H9 (cell line): ENCODE measurements at regions not wholly inside any gene's neighbourhood (a gene's known extent, or its start where the extent isn't known, plus 50 kb on each side); places are given as distances from the start of the nearest gene placed in this dataset.
A peak's percentile ranks its signal among the peaks of the same experiment; 100 is the strongest.

Experiments used
- DNase-seq: peaks from one replicate; pipeline ENCODE4 v3.0.0-alpha.2; 2017
- H2AFZ ChIP-seq: one replicate; pipeline ENCODE4 v1.6.1; 2013; ENCODE audit warnings: mild to moderate bottlenecking, low read length, control low read depth, moderate library complexity
- H2AK5ac ChIP-seq: 2 replicates; pipeline ENCODE4 v1.6.1; 2013; ENCODE audit warnings: low read length, control low read depth, mixed read lengths; ENCODE audit not compliant: insufficient read length
- H2BK120ac ChIP-seq: one replicate; pipeline ENCODE4 v1.6.1; 2013; ENCODE audit warnings: low read depth, mild to moderate bottlenecking, low read length, control low read depth, inconsistent platforms; ENCODE audit not compliant: poor library complexity, severe bottlenecking
- H2BK12ac ChIP-seq: 2 replicates; pipeline ENCODE4 v1.6.1; 2013; ENCODE audit warnings: low read length, control low read depth, mixed read lengths, low read depth; ENCODE audit not compliant: insufficient read length
- H2BK15ac ChIP-seq: 2 replicates; pipeline ENCODE4 v1.6.1; 2013; ENCODE audit warnings: low read depth, low read length, control low read depth
- H2BK20ac ChIP-seq: one replicate; pipeline ENCODE4 v1.6.1; 2013; ENCODE audit warnings: low read depth, mild to moderate bottlenecking, low read length, control low read depth, inconsistent platforms; ENCODE audit not compliant: poor library complexity, severe bottlenecking
- H2BK5ac ChIP-seq: 2 replicates; pipeline ENCODE4 v1.6.1; 2013; ENCODE audit warnings: low read length, control low read depth, mixed read lengths; ENCODE audit not compliant: insufficient read length
- H3K14ac ChIP-seq: 2 replicates; pipeline ENCODE4 v1.6.1; 2013; ENCODE audit warnings: low read length, control low read depth; ENCODE audit not compliant: insufficient read depth
- H3K18ac ChIP-seq: 2 replicates; pipeline ENCODE4 v1.6.1; 2013; ENCODE audit warnings: low read depth, mild to moderate bottlenecking, mixed read lengths, low read length, control low read depth; ENCODE audit not compliant: insufficient read length
- H3K23ac ChIP-seq: 2 replicates; pipeline ENCODE4 v1.6.1; 2013; ENCODE audit warnings: low read length, control low read depth, mixed read lengths, low read depth; ENCODE audit not compliant: insufficient read length
- H3K23me2 ChIP-seq: 2 replicates; pipeline ENCODE4 v1.6.1; 2013; ENCODE audit warnings: low read depth, mild to moderate bottlenecking, mixed read lengths, low read length, control low read depth; ENCODE audit not compliant: insufficient read length, poor library complexity, severe bottlenecking
- H3K27ac ChIP-seq: 2 replicates; pipeline ENCODE4 v1.5.1; 2013; ENCODE audit warnings: low read length, control low read depth, mixed read lengths, low read depth; ENCODE audit not compliant: insufficient read length
- H3K27me3 ChIP-seq: 2 replicates; pipeline ENCODE4 v1.6.1; 2013; ENCODE audit warnings: low read length, control low read depth, inconsistent platforms; ENCODE audit not compliant: insufficient read depth
- H3K4ac ChIP-seq: 2 replicates; pipeline ENCODE4 v1.6.1; 2013; ENCODE audit warnings: low read depth, mild to moderate bottlenecking, control low read depth, inconsistent platforms, low read length, moderate library complexity
- H3K4me1 ChIP-seq: 2 replicates; pipeline ENCODE4 v1.6.1; 2013; ENCODE audit warnings: low read length, control low read depth, inconsistent platforms; ENCODE audit not compliant: insufficient read depth
- H3K4me2 ChIP-seq: 2 replicates; pipeline ENCODE4 v1.6.1; 2013; ENCODE audit warnings: low read length, control low read depth, mixed read lengths; ENCODE audit not compliant: insufficient read length, insufficient read depth
- H3K56ac ChIP-seq: 2 replicates; pipeline ENCODE4 v1.6.1; 2013; ENCODE audit warnings: low read depth, mild to moderate bottlenecking, mixed read lengths, low read length, control low read depth; ENCODE audit not compliant: insufficient read length
- H3K79me1 ChIP-seq: 2 replicates; pipeline ENCODE4 v1.6.1; 2013; ENCODE audit warnings: low read depth, mild to moderate bottlenecking, moderate library complexity, low read length, control low read depth, inconsistent platforms; ENCODE audit not compliant: insufficient read depth, poor library complexity, severe bottlenecking
- H3K79me2 ChIP-seq: 2 replicates; pipeline ENCODE4 v1.6.1; 2013; ENCODE audit warnings: low read length, control low read depth, inconsistent platforms; ENCODE audit not compliant: insufficient read depth
- H3K9ac ChIP-seq: 2 replicates; pipeline ENCODE4 v1.6.1; 2013; ENCODE audit warnings: low read length, control low read depth, mixed read lengths; ENCODE audit not compliant: insufficient read length; ENCODE audit errors: extremely low read depth
- H3K9me3 ChIP-seq: one replicate; pipeline ENCODE4 v1.6.1; 2013; ENCODE audit warnings: low read depth, low read length, inconsistent platforms; ENCODE audit not compliant: control insufficient read depth
- H3T11ph ChIP-seq: one replicate; pipeline ENCODE4 v1.6.1; 2013; ENCODE audit warnings: mild to moderate bottlenecking, low read length, control low read depth, inconsistent platforms
- H4K20me1 ChIP-seq: one replicate; pipeline ENCODE4 v1.6.1; 2013; ENCODE audit not compliant: control insufficient read depth, insufficient read length, insufficient read depth
- H4K5ac ChIP-seq: 2 replicates; pipeline ENCODE4 v1.6.1; 2013; ENCODE audit warnings: low read depth, mild to moderate bottlenecking, mixed read lengths, low read length, control low read depth; ENCODE audit not compliant: insufficient read length
- H4K8ac ChIP-seq: replicated peaks from 2 replicates; pipeline ENCODE4 v1.6.1; 2013; ENCODE audit warnings: low read length, control low read depth, mixed read lengths, low read depth; ENCODE audit not compliant: insufficient read length
- H4K91ac ChIP-seq: 2 replicates; pipeline ENCODE4 v1.6.1; 2013; ENCODE audit warnings: low read depth, mild to moderate bottlenecking, moderate library complexity, mixed read lengths, low read length, control low read depth; ENCODE audit not compliant: insufficient read length
- H3K27ac Mint-ChIP-seq, 3 experiments: 2 replicates in 2 of 3; 3 replicates in 1 of 3; pipeline ENCODE4 v1.8.0; 2020 to 2021; ENCODE audit warnings: mixed read lengths in 3 of 3, mild to moderate bottlenecking in 1 of 3, moderate library complexity in 1 of 3
- H3K27me3 Mint-ChIP-seq: 2 replicates; pipeline ENCODE4 v1.8.0; 2021; ENCODE audit warnings: low read depth, mild to moderate bottlenecking, moderate library complexity, mixed read lengths
- H3K36me3 Mint-ChIP-seq, 3 experiments: 2 replicates in 2 of 3; 3 replicates in 1 of 3; pipeline ENCODE4 v1.8.0; 2020 to 2021; ENCODE audit warnings: low read depth in 3 of 3, mixed read lengths in 3 of 3; ENCODE audit not compliant: insufficient read depth in 1 of 3
- H3K4me1 Mint-ChIP-seq, 2 experiments: 2 replicates each; pipeline ENCODE4 v1.8.0; 2020; ENCODE audit warnings: mixed read lengths in 2 of 2
- H3K4me3 Mint-ChIP-seq, 2 experiments: 2 replicates in 1 of 2; 3 replicates in 1 of 2; pipeline ENCODE4 v1.8.0; 2020 to 2021; ENCODE audit warnings: mild to moderate bottlenecking in 2 of 2, mixed read lengths in 2 of 2, moderate library complexity in 1 of 2
- H3K9me3 Mint-ChIP-seq, 2 experiments: 2 replicates in 1 of 2; 3 replicates in 1 of 2; pipeline ENCODE4 v1.8.0; 2020; ENCODE audit warnings: mild to moderate bottlenecking in 2 of 2, mixed read lengths in 2 of 2, moderate library complexity in 1 of 2
- WGBS: extraction: QIAGEN DNeasy Blood & Tissue Kit; methylation state at CpG from one replicate; pipeline ENCODE4 v1.1.7; 2013; ENCODE audit warnings: missing lambda C conversion rate, low lambda C conversion rate, mixed read lengths; ENCODE audit not compliant: insufficient read length; ENCODE audit errors: extremely low coverage; 5-methylcytosine and 5-hydroxymethylcytosine counted together
- TF ChIP-seq, protein P1 (sequence below): fragments of 200-600 bp; sonication (generic); conservative IDR thresholded peaks from 3 replicates; pipeline ENCODE4 v1.8.0; 2021; ENCODE audit warnings: antibody characterized with exemption, mild to moderate bottlenecking

DNA sequence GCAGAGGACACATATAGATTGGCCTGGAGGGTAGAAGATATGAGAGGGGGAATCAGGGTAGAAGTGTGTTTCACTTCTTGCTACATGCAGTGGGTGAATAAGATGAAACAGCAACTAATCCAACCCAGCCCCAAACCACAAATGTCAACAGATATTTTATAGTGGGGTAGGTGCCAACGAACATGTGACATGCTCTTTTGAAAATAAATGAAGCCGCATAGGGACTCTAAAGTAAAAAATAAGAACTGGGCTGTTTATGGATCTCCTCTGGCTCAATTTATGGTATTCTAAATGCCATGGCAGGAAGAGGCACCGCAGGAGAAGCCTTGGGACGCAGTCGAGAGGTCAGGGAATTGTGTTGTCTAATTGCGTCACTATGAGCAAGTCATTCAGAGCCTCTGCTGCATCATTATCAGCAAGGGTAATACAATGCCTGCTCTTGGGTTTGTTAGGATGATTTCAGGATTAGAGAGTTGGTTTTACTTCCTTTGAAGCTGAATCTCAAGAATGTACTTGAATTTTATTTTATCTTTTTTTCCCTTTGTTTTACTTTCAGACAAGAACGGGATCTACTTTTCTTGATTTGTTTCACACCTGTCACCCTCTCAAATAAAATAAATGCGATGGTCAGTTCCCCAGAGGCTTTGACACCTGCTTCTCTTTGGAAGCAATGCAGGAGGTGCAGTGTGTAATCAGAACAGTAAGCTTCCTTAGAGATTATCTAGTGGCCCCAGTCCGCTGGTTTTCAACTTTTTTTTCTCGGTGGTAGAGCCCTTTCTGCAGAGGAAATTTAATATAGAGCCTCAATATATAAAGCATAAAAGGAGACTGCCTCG, 375.6 kb upstream of the CLINT1 start:
- H3K23ac ChIP-seq, result no peak overlapping the region
- no peak overlapping the region for H2BK120ac ChIP-seq
- H3K36me3 Mint-ChIP-seq, result no peaks in the 10 kb centered on the region; a peak in 1 of 7 replicates
- H3K4me1 Mint-ChIP-seq, result peaks cover 4 to 6% of the 10 kb centered on the region in 2 experiments; a peak in 2 of 4 replicates
- H2BK5ac ChIP-seq, result no peak overlapping the region
- H3K18ac ChIP-seq, result no peak overlapping the region
- no peak overlapping the region for H2BK20ac ChIP-seq
- H3K27me3 Mint-ChIP-seq, result no peaks in the 10 kb centered on the region
- H4K8ac ChIP-seq, result no peak overlapping the region
- H3K4me3 Mint-ChIP-seq, result no peak overlapping the region
- no peaks in the 10 kb centered on the region for H3K27me3 ChIP-seq
- H3K27ac Mint-ChIP-seq, result 0 out of 7 replicates have a peak overlapping the region, but pooled peaks of 1 of the 3 experiments have one; percentile 9
- no peak overlapping the region for H3T11ph ChIP-seq
- TF ChIP-seq, protein P1, sequence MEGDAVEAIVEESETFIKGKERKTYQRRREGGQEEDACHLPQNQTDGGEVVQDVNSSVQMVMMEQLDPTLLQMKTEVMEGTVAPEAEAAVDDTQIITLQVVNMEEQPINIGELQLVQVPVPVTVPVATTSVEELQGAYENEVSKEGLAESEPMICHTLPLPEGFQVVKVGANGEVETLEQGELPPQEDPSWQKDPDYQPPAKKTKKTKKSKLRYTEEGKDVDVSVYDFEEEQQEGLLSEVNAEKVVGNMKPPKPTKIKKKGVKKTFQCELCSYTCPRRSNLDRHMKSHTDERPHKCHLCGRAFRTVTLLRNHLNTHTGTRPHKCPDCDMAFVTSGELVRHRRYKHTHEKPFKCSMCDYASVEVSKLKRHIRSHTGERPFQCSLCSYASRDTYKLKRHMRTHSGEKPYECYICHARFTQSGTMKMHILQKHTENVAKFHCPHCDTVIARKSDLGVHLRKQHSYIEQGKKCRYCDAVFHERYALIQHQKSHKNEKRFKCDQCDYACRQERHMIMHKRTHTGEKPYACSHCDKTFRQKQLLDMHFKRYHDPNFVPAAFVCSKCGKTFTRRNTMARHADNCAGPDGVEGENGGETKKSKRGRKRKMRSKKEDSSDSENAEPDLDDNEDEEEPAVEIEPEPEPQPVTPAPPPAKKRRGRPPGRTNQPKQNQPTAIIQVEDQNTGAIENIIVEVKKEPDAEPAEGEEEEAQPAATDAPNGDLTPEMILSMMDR, result no peak
- DNase-seq, result no peak
- no peak overlapping the region for H3K56ac ChIP-seq
- H4K91ac ChIP-seq, result no peak overlapping the region
- WGBS, result no CpG with 5 or more reads among the region's 11 CpGs
- H2AK5ac ChIP-seq, result no peak overlapping the region
- H4K20me1 ChIP-seq, result no peaks in the 10 kb centered on the region
- H3K79me1 ChIP-seq, result no peaks in the 10 kb centered on the region
- no peak overlapping the region for H2BK15ac ChIP-seq
- no peak overlapping the region for H3K9ac ChIP-seq
- H3K9me3 Mint-ChIP-seq, result no peaks in the 10 kb centered on the region
- no peak overlapping the region for H3K14ac ChIP-seq
- H3K4ac ChIP-seq, result no peak overlapping the region
- no peak overlapping the region for H2AFZ ChIP-seq
- no peaks in the 10 kb centered on the region for H3K9me3 ChIP-seq
- H4K5ac ChIP-seq, result no peak overlapping the region
- H3K79me2 ChIP-seq, result no peaks in the 10 kb centered on the region
- H3K23me2 ChIP-seq, result no peaks in the 10 kb centered on the region
- no peak overlapping the region for H3K4me2 ChIP-seq
- no peak overlapping the region for H3K27ac ChIP-seq
- H3K4me1 ChIP-seq, result no peaks in the 10 kb centered on the region
- H2BK12ac ChIP-seq, result no peak overlapping the region
